ENCODE measurements at regions not wholly inside any gene's neighbourhood (a gene's known extent, or its start where the extent isn't known, plus 50 kb on each side); places are given as distances from the start of the nearest gene placed in this dataset.

DNA sequence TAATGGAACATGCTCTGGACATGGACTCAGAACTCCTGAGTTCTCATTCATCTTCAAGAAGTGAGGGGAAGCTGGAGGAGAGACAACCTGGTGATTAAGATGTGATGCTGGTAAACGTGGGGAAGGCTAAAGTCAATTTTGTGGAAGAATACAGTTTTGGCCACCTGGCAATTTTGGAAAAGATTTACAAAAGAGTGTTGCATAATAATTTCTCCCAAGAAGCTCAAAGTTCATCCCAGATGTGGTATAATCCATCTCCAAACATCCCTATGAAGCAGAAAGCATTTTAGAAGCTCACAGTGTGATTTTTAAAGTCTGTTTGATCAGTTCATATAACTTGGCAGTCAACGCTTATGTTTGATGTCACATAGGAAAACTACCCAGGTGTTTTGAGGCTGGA, 208.7 kb downstream of the LMX1A start:
- H3K4me3 Mint-ChIP-seq = no peak overlapping the region
- H3K27me3 Mint-ChIP-seq (ENCODE audit: low read depth) = peaks cover 86% of the 10 kb centered on the region
- no peak overlapping the region for H3K27ac Mint-ChIP-seq
- no peaks in the 10 kb centered on the region for H3K9me3 Mint-ChIP-seq
- DNase-seq (ENCODE audit: low spot score in 2 of 2, unreplicated experiment in 2 of 2) = no peak
- H3K36me3 Mint-ChIP-seq = no peaks in the 10 kb centered on the region
- TF ChIP-seq, protein P1, sequence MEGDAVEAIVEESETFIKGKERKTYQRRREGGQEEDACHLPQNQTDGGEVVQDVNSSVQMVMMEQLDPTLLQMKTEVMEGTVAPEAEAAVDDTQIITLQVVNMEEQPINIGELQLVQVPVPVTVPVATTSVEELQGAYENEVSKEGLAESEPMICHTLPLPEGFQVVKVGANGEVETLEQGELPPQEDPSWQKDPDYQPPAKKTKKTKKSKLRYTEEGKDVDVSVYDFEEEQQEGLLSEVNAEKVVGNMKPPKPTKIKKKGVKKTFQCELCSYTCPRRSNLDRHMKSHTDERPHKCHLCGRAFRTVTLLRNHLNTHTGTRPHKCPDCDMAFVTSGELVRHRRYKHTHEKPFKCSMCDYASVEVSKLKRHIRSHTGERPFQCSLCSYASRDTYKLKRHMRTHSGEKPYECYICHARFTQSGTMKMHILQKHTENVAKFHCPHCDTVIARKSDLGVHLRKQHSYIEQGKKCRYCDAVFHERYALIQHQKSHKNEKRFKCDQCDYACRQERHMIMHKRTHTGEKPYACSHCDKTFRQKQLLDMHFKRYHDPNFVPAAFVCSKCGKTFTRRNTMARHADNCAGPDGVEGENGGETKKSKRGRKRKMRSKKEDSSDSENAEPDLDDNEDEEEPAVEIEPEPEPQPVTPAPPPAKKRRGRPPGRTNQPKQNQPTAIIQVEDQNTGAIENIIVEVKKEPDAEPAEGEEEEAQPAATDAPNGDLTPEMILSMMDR (IDR thresholded peaks at IDR 0.05; ENCODE audit: unreplicated experiment) = no peak
- peaks cover 1% of the 10 kb centered on the region for H3K4me1 Mint-ChIP-seq

DNA sequence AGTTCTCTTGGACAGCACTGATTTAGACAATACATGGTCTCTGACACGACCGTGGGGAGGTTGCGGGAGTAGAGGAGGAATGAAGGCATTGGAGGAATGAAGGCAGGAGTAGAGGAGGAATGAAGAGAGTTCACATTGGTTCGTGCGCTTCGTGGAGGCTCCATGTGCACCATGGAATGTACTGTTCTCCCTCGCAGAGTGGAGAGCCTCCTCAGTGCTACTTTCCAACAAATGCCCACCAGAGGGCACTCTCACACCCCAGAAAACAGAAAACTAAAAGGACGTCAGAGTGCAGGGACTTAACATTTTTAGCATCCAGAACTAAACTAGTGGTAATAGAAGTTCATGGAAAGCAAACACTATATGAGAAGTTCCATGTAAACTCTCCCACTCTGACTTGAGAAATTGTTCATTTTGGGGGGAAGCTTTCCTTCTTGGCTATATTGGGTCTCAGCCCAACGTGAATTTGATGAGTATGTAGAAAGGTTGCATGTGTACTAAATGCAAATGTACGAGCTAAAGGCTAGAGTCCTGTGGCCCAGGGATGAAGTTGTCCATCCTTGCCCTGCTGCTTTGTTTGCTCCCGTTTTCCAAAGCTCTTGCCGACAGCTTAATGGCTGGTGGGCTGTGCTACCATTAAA, 211.6 kb downstream of the LMX1A start:
- H3K9me3 Mint-ChIP-seq = no peaks in the 10 kb centered on the region
- H3K27ac Mint-ChIP-seq = no peak overlapping the region
- peak; percentile 35 to 78 for DNase-seq (ENCODE audit: low spot score in 2 of 2, unreplicated experiment in 2 of 2)
- H3K36me3 Mint-ChIP-seq = no peaks in the 10 kb centered on the region
- TF ChIP-seq, protein P1 (IDR thresholded peaks at IDR 0.05; ENCODE audit: unreplicated experiment) = peak; percentile 80
- peaks cover 92% of the 10 kb centered on the region for H3K27me3 Mint-ChIP-seq (ENCODE audit: low read depth)
- no peak overlapping the region for H3K4me3 Mint-ChIP-seq
- no peaks in the 10 kb centered on the region for H3K4me1 Mint-ChIP-seq

DNA sequence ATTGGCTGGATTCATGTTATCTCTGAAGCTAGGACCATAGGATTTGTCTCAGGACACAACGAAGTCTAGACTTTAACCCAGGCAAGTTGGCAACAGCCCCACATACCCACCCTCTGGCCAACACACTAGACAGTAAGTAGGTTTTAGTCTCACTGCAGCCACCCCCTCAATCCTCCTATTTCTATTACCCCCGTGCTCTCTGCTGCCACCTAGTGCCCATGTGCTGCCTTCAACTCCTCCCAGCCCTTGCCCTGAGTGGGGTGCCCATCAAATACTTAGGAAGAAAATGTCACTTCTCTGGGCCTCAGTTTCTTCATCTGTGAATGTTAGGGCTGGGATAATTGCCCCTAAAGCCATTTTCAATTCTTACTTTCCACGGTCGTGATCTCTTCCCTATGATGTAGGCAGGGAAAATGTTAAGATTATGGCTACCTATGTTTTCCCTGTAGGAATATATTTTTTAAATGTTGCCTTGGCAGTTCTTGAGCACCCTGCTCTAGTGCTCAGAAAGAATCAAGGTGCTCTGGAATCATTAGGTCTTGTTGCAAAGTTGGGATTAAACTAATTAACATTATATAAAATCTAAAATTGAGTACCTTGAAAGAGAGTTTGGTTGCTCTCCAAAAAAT, 213.0 kb downstream of the LMX1A start:
- Mint-ChIP-seq H3K9me3 (no peaks in the 10 kb centered on the region), H3K4me1 (no peaks in the 10 kb centered on the region), H3K27ac (no peak overlapping the region), H3K36me3 (no peaks in the 10 kb centered on the region), H3K4me3 (no peak overlapping the region), H3K27me3 (ENCODE audit: low read depth) (peaks cover 93% of the 10 kb centered on the region)
- DNase-seq (ENCODE audit: low spot score in 2 of 2, unreplicated experiment in 2 of 2) = no peak
- TF ChIP-seq, protein P1 (IDR thresholded peaks at IDR 0.05; ENCODE audit: unreplicated experiment) = peak; percentile 47

DNA sequence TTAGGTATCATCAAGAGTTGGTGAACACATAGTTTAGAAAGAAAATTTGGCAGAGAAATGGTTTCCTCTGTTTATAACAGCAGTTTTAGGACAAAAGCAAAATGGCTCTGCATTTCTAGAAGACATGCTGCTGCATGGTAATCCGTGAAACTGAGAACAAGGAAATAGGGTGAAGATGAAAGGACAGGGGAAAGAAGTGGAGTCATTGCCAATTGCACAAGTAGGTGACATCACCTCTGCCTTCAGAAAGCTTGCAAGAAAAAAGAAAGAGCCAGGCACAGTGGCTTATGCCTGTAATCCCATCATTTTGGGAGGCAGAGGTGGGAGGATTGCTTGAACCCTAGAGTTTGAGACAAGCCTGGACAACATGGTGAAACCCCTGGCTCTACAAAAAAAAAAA, 217.6 kb downstream of the LMX1A start:
- no peak for DNase-seq (ENCODE audit: low spot score in 2 of 2, unreplicated experiment in 2 of 2)
- Mint-ChIP-seq H3K9me3 (no peaks in the 10 kb centered on the region), H3K36me3 (no peaks in the 10 kb centered on the region), H3K4me3 (no peak overlapping the region), H3K27me3 (ENCODE audit: low read depth) (peaks cover 62% of the 10 kb centered on the region), H3K27ac (no peak overlapping the region), H3K4me1 (peaks cover 23% of the 10 kb centered on the region)
- TF ChIP-seq, protein P1 (IDR thresholded peaks at IDR 0.05; ENCODE audit: unreplicated experiment) = no peak

DNA sequence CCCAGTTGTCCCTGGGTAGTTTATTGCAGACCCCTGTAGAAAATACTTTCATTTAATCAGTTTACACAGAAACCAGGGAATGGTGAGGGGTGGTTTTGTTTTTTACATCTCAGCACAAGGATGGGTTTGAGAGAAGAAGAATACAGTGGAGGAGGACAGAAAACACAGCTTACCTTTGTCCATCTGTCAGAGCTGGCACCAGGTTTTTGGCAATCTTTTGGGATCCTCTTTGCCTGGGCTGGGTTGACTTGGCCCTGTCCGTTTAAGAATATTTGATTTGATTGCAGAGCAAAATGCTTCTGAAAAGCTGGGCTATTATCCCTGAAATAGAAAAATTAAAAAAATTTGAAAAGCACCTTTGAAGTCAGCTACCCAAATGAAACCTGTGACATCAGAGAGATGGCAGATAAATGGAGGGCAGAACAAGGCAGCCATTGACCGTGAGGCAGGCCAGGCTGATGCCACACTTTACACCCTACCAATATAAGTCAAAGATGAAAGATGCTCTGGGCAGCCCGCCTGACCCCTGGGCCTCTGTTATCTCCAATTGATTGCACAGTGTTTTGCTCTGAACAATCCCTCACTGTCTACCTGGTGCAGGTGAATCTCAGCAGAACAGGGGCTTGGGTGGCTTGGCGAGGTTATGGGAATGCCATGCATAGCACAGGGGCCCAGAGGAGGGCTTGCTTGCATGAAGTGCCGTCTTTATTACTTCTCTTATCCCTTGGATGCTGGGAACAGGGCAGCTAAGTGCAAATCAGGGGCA, 218.8 kb downstream of the LMX1A start:
- H3K27ac Mint-ChIP-seq = no peak overlapping the region
- H3K27me3 Mint-ChIP-seq (ENCODE audit: low read depth) = peaks cover 53% of the 10 kb centered on the region

More for the DNA sequence above, 218.8 kb downstream of the LMX1A start:
- TF ChIP-seq, protein P1 (IDR thresholded peaks at IDR 0.05; ENCODE audit: unreplicated experiment) = no peak
- peaks cover 23% of the 10 kb centered on the region for H3K4me1 Mint-ChIP-seq
- no peak overlapping the region for H3K4me3 Mint-ChIP-seq
- no peak for DNase-seq (ENCODE audit: low spot score in 2 of 2, unreplicated experiment in 2 of 2)
- no peaks in the 10 kb centered on the region for H3K9me3 Mint-ChIP-seq
- H3K36me3 Mint-ChIP-seq = no peaks in the 10 kb centered on the region

All from mesothelial cell of epicardium (in vitro differentiated cells).